ENCODE measurements at regions not wholly inside any gene's neighbourhood (a gene's known extent, or its start where the extent isn't known, plus 50 kb on each side); places are given as distances from the start of the nearest gene placed in this dataset.

DNA sequence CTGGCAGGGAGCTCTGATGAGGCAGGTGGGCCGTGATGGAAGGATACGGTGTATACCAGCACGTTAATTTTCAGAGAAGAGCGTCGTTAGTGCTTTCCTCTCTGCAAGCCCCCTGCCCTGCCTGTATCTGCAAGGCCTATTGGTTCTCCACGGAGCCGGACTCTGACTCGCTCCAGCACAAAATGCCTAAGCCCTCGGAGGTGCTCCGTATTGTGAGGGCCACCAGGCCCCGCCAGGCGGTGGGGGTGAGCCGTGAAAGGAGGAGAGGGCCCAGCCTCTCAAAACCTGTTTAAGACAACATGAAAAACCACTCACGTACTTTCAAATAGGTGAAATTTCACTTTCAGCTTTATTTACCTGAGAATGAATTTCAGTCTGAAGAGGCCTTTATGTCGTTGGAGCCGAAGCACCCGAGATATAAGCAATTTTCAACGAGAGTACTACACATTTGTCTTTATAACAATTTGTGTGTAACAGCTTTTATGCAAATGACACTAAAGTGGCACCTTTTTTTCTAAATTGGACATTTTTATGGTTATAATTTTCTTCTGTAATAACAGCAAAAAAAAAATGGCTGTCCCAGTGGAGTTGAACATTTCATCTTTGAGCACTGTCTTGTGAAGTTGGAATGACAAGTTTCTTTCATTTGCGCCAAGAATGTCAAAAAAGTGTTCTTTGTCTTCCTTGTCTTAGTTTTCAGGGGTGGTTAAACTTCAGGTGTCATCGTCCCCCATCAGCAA, 749.5 kb downstream of the VRK1 start:
- DNase-seq: no peak

- DNase-seq: no peak
Observed at GRCh38 chr14:97550463-97550862, 753.3 kb downstream of the VRK1 start.

DNA sequence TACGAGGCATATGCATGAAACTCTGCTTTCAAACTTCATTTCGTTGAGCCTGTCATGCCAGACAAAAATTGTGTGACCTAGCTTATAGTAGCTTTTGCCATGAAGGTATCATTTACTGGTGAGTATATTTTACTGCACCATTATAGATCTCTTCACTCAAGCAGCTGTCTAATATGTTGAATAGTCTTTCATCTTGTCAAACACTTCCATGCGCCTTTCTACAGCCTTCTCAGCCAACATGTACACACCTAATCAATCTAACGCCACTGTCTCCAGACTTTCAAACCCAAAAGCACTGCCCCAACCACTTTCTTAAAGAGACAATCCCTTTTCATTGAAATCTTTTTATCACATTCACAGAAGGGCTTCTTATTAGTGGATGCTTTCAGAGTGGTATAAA, 757.4 kb downstream of the VRK1 start:
- no peak for DNase-seq

DNA sequence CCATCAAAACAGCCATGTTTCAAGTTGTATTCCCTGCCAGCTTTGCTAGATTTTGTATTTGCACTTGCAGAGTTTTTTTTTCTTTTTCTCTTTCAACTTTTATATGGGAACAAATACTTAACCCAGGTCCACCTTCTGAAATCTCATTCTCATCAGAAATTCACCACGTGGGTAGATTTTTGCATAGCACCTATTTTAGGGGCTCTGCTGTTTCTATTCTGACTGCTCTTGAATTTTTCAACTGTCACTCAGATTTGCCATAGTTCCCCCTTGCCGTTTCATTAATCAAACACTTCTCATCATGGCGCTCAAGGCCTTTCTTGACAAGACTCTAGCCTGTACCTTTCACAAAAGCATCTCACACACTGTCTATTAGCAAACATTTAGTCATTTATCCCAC, 767.2 kb downstream of the VRK1 start:
- no peak for DNase-seq

DNA sequence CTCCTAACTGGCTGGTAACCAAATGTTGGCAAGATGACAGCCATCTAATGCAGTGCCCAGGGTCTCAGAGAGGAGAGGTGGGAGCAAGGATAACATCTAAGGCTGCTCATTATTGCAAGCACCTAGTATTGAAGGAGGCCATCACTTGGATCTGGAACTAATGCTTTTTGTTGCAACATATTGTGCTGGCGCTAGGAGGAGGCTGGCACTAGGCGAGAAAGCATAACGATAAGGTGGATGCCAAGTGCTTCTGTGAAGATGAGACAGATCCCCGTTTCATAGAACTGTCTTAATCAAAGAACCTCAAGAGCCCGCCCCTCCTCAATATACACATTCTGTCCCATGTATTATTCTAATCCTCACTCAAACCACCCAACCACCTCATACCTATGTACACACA, 774.0 kb downstream of the VRK1 start:
- DNase-seq: no peak

DNA sequence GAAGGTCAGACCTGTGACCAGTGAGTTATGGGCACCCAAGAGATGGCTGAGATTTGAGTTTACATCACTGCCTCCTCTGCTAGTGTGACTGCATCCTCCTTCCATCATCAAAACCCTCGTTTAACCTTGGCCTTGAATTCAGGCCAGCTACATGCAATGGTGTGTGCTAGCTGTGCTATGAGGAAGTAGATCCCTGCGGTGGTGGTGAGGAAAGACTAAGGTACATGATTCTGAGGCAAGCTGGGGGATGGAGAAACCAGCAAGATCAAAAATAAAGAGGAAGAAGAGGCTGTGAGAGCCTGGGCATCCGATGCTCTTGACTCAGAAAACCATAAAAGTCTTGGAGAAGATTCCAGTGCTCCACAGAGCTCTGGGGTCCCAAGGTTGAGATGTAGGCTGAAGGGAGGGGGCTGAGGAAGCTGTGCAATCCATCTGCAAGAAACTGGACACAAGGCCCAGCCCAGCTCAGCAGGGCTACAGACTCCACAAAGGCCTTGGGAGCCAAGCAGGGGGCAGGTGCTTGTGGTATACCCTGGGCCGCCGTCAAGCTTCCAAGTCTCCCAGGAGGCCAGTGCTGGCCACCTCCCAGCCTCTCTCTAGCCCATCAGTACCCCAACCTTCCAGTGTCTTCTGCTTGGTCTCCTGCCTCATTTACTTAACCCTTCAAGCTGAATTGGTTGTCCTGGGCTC, 774.8 kb downstream of the VRK1 start:
- DNase-seq: no peak

- no peak for DNase-seq
Observed at GRCh38 chr14:97572583-97573458, 775.6 kb downstream of the VRK1 start.

DNA sequence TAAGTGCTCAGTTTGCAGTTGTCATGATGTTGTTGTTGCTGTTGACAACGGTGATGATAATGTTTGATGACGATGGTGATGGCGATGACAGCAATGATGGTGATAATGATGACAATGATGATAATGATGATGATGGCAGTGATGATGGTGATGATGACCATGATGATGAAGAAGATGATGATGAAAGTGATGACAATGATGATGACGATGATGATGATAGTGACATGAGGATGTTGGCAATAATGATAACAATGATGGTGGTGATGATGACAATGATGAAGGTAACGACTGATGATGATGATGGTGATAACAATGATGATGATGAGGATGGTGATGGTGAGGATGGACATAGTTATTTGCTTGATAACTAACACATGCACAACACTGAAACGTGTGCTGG, 778.5 kb downstream of the VRK1 start:
- no peak for DNase-seq

DNA sequence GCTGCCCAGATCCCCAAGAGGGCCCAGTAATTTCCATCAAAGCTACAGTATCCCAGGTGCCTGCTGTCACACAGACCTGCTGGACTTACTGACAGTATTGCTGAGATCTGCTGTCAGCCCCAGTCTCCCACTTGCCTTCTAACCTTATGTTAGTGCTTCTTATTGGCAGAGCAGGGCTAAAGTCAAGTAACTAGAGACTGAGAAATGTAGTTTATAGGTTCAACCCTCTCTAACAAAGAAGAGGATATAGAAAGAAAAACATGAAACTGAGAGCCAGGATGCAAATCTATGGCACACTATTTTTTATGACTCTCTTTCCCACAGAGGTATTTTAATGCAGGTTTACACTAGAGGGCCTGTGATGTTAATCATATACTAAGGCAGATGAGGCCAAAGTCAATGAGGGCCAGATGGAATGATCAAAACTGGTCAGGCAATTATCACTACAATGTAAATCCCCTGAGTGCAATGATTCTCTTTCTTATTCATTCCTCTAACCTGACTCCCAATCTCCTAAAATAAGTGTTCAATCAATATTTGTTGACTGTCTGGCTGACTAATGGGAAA, 781.9 kb downstream of the VRK1 start:
- no peak for DNase-seq

- no peak for DNase-seq
Observed at GRCh38 chr14:97581016-97581415, 783.8 kb downstream of the VRK1 start.

DNA sequence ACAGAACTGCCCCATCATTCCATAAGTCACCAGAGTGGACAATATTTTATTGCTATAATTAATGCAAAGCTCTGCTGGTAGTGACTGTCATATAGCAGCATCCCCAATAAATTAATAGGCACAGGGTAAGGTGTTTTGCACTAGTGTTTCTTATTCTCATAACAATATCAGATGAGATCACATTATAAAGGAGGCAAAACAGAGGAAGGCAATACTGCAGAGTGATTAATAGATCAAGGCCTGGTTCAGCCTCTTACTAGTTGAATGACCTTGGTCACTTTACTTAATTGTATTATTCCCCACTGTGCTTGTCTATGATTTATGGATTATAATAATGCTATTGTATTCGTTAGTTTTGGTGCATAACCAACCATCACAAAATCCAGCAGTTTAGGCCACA, 784.8 kb downstream of the VRK1 start:
- DNase-seq: no peak

- DNase-seq: no peak
Observed at GRCh38 chr14:97584528-97584927, 787.3 kb downstream of the VRK1 start.

DNA sequence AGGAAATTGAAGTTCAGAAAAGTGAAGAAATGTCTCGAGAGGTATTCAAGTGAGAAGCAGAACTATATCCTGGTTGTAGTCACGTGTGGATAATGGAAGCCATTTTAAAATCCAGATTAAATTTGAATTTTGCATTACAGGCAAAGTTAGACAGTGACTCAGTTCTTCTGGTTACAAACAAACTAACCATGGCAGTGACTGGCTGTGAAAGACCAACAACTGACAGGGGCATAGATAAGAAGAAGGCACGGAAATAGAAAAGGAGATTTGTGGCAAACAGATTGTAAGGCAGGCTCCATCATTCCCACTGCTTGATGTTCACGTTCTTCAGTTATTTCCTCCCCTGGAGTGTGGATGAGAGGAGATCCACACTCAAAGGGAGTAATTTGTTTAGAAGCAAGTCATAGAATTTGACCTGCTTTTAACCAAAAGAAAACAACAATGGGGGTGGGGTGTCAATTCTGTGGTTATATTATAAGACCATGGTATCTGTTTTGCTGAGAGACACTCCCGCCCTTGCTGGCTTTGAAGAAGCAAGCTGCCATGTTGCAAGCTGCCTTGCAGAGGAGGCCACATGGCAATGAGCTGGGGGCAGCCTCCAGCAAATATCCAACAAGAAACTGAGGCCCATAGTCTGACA, 795.3 kb downstream of the VRK1 start:
- DNase-seq: no peak

DNA sequence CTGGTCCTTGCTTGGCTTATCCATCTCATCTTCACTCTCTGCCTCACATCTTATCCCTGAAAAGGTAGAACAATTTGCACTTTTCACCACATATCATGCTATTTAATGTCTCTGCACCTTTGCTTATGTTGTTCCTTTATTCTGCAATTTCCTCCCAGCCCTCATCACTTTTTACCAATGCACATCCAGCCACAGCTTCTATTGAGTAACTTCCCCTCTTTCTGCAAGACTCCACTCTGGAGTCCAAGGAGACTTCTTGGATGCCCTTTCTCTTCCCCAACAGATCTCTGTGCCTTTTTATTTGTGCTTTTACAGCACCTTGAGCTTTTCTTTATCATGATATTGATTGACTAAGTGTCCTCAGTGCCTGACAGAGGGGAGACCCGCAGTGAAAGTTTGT, 797.1 kb downstream of the VRK1 start:
- no peak for DNase-seq

GRCh38 chr14:97602438-97603117, 805.4 kb downstream of the VRK1 start:
- DNase-seq: no peak

- no peak for DNase-seq
Observed at GRCh38 chr14:97603201-97603600, 806.0 kb downstream of the VRK1 start.

DNA sequence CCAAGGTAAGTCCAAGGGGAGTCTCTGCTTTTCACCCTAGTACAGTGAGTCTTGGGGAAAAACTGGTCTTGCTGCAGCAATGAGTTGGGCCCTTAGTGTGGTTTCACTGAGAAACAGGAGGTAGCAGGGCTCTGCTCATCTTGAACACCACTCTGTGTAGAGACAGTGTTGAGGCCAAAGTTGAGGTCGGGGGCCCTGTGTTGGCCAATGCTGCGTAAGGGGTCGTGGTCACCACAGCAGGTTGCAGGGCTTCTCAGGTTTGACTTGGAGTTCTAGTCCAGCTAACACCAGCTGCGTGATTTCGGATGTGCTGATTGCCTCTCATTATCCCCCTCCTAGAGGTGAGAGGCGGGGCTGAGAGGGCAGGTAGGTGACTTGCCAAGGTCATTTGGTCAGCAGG, 807.5 kb downstream of the VRK1 start:
- DNase-seq: no peak

- no peak for DNase-seq
Observed at GRCh38 chr14:97618401-97618800, 821.2 kb downstream of the VRK1 start.

GRCh38 chr14:97618917-97619690, 821.9 kb downstream of the VRK1 start:
- no peak for DNase-seq

DNA sequence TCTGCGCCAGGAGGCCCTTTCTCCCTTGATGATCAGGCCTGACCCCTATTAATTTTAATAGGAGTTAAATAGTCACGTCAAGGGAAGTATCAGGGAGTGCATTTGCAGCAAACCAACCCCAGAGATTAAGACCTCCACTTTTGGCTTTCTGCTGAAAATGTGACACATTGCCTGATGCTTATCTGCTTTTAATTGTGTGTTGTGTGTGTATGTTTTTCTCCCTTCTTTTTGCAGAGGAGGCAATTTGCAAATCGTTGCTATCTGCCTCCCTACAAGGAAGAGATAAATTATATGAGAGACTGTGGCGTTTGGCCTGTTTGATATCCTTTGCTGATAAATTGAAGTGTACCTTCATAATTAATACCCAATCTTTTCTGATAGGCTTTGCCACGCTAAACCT, 822.9 kb downstream of the VRK1 start:
- DNase-seq: no peak

DNA sequence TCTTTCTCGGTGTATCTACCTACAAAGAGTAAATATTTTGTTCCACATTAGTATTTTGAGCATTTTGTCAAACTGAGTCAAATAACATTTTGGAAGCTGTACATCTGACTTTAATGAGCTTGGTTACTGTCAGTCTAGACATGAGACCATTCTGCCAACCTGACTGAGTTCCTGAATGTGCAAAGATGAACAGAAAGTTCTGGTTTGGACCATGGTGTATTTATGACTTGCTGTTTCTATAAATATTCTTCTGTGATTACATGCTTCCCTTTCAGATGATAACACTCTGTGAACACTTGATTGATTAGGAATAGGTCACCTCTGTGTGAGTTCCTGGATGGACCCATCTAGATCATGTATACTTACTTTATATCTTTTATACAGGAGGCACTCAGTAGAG, 827.8 kb downstream of the VRK1 start:
- DNase-seq: no peak

DNA sequence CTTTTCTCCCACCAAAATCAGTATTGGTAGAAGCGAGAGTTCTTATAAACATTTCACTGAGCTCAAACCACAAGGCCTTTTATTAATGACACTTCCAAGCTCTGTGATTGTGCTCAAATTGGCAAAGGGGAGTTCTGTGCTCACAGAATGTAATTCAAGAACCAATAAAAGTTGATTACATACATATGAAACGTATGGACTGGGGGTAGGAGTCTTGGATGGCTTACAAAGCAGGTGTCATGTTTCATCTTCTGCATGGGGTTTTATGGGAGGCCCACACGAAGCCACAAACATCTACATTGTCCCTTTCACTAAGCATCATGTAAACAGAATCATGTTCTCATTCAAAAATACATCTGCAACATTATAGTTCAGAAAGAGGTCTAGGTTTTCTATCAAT, 828.3 kb downstream of the VRK1 start:
- no peak for DNase-seq

Measured in GF-D8 (cell line).